Endometrium (tissue), 2 donors: ENCODE measurements at regions not wholly inside any gene's neighbourhood (a gene's known extent, or its start where the extent isn't known, plus 50 kb on each side); places are given as distances from the start of the nearest gene placed in this dataset.
"Not testable (repeated sequence)": the region's sequence is repeated elsewhere in the genome, so short reads cannot be mapped to it uniquely, and the experiment has no call there.

Experiments used
- FAIRE-seq: peaks from 2 replicates; lab custom pipeline; 2012; peaks lifted over from hg19 to GRCh38; lab: Jason Lieb, UNC
- donor health status: control.
- donor health status: control.

DNA sequence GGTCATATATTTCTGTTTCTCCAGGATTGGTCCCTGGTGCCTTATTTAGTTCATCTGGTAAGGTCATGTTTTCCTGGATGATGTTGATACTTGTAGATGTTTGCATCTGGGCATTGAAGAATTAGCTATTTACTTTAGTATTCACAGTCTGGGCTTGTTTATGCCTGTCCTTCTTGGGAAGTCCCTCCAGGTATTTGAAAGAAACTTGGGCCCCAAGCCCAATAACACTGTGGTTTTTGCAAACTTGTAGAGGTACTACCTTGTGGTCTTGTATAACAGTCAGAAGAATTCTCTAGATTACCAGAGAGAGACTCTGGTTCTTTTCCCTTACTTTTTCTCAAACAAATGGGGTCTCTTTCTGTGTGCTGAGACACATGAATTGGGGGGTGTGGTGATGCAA is 251.4 kb upstream of the B3GALT2 start:
- no peak for FAIRE-seq

- not testable (repeated sequence) for FAIRE-seq
Observed at GRCh38 chr1:193437333-193437732, 250.9 kb upstream of the B3GALT2 start.

GRCh38 chr1:193435781-193436180 is 249.4 kb upstream of the B3GALT2 start:
- no peak for FAIRE-seq

DNA sequence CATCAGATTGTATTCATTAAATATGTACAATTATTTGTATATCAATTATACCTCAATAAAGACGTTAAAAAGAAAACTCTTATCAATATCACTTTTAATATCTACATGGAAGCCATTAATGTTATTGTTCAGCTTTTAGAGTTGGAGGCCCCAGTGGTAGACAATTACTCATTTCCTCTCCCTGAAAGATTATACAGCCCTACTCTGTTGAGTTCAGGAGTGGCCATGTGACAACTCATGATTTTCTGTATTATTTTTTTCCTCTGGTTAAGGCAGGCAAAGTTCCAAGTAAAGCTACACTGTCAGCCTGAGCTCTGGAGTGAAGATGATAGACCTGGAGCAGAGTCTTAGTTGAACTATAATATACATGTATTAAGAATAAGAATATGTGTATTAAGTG is 247.9 kb upstream of the B3GALT2 start:
- FAIRE-seq: no peak

DNA sequence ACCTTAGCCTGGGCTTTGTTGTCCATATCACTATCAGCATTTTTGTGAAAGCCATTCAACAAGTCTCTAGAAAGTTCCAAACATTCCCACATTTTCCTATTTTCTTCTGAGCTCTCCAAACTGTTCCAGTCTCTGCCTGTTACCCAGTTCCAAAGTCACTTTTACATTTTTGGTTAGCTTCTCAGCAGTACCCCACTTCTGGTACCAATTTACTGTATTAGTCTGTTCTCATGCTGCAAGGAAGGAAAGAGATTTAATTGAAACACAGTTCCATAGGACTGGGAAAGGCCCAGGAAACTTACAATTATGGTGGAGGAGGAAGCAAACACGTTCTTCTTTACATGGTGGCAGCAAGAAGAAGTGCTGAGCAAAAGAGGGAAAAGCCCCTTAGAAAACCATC is 247.2 kb upstream of the B3GALT2 start:
- no peak for FAIRE-seq

GRCh38 chr1:193432979-193433587 is 246.7 kb upstream of the B3GALT2 start:
- no peak for FAIRE-seq

GRCh38 chr1:193431265-193431977 is 245.0 kb upstream of the B3GALT2 start:
- FAIRE-seq: no peak

DNA sequence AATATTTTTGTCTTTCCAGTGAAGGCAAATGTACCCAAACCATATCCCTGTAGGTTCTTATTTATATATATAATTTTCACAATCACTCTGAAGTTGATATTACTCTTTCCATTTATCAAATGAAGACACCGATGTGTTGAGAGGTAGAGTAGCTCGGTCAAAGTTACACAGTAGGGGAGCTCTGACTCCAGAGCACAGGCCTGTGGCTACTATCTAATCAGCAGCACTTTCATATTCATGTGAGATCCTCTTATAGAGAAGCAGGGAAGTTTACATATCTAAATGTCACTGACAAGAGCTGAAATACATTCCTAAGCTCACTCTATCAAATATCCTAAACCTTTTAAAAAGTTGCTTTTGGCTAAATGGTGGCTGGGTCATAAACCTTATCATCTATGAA is 241.1 kb upstream of the B3GALT2 start:
- no peak for FAIRE-seq

DNA sequence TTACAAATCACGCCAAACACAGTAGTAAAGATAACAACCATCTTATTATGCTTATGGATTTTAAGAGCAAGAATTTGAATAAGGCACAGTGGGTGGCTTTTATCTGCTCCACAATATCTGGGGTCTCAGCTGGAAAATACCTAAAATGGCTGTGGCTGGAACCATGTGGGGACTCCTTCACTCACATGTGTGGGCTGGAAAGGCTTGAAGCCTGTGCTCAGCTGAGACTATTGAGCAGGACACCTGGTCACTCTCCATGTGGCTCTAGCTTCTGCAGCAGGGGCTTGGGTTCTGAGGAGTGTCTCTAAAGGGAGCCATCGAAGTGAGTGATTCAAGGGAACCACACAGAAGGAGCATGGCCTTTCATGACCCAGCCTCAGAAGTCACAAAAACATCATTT is 239.6 kb upstream of the B3GALT2 start:
- no peak for FAIRE-seq

GRCh38 chr1:193421487-193421886 is 235.1 kb upstream of the B3GALT2 start:
- FAIRE-seq: no peak

- FAIRE-seq: no peak
Observed at GRCh38 chr1:193419295-193419694, 232.9 kb upstream of the B3GALT2 start.

- FAIRE-seq: no peak
Observed at GRCh38 chr1:193418745-193419058, 232.3 kb upstream of the B3GALT2 start.

GRCh38 chr1:193417945-193418744 is 231.7 kb upstream of the B3GALT2 start:
- FAIRE-seq: no peak

DNA sequence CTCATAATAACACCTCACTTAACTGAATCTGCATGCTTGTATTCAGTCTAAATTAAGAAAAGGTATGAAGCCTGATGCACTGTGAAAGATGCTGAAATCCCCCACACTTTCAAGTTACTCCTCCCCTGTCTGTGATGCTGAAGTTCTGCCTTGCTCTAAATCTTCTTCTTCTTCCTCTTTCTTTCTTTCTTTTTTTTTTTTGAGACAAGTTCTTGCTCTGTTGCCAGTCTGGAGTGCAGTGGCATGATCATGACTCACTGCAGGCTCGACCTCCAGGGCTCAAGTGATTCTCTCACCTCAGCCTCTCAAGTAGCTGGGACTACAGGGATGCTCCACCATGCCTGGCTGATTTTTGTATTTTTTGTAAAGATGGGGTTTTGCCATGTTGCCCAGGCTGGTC is 231.0 kb upstream of the B3GALT2 start:
- FAIRE-seq: no peak

- no peak for FAIRE-seq
Observed at GRCh38 chr1:193416226-193417024, 230.0 kb upstream of the B3GALT2 start.

GRCh38 chr1:193415256-193415655 is 228.8 kb upstream of the B3GALT2 start:
- no peak for FAIRE-seq

- no peak for FAIRE-seq
Observed at GRCh38 chr1:193413376-193413775, 227.0 kb upstream of the B3GALT2 start.

GRCh38 chr1:193412748-193413147 is 226.3 kb upstream of the B3GALT2 start:
- no peak for FAIRE-seq

- no peak for FAIRE-seq
Observed at GRCh38 chr1:193411714-193412113, 225.3 kb upstream of the B3GALT2 start.

- FAIRE-seq: no peak
Observed at GRCh38 chr1:193411215-193411614, 224.8 kb upstream of the B3GALT2 start.

GRCh38 chr1:193408782-193409293 is 222.4 kb upstream of the B3GALT2 start:
- peak; percentile 45 for FAIRE-seq

DNA sequence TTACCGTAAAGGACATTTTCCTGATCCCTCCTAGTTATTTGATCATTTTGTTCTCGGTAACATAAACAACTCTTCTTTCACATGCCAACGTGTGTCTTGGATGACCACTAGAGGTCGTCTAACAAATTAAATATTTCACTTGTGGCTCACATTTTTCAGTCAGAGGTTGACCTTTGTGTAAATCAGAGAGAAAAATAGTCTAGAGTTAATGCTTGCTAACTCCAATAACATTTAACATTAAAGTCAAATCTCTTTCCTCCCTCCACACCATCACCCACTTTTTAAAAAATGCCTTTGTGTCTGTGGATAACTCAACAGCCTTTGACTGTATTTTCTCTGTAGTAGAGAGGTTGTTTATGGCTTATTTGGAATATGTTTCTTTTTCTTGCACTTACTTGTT is 220.5 kb upstream of the B3GALT2 start:
- FAIRE-seq: peak; percentile 87
